Hepatocyte (in vitro differentiated cells): ENCODE measurements at regions not wholly inside any gene's neighbourhood (a gene's known extent, or its start where the extent isn't known, plus 50 kb on each side); places are given as distances from the start of the nearest gene placed in this dataset.
A peak's percentile ranks its signal among the peaks of the same experiment; 100 is the strongest.

Source experiments
- DNase-seq: peaks from one replicate; pipeline ENCODE4 v3.0.0-alpha.2; 2016; ENCODE audit warnings: low spot score
- H2AFZ ChIP-seq: fragments of 200-600 bp; sonication (generic); 2 replicates; pipeline ENCODE4 v1.6.0; 2016; ENCODE audit warnings: antibody characterized with exemption, mild to moderate bottlenecking
- H3K27ac ChIP-seq: fragments of 200-600 bp; sonication (generic); 2 replicates; pipeline ENCODE4 v1.5.1; 2016; ENCODE audit warnings: mild to moderate bottlenecking
- H3K27me3 ChIP-seq: fragments of 200-600 bp; sonication (generic); 2 replicates; pipeline ENCODE4 v1.6.1; 2016
- H3K36me3 ChIP-seq: fragments of 200-600 bp; sonication (generic); replicated peaks from 2 replicates; pipeline ENCODE4 v1.5.1; 2016; ENCODE audit warnings: low read depth; ENCODE audit not compliant: insufficient read depth
- H3K4me1 ChIP-seq: fragments of 200-600 bp; sonication (generic); 2 replicates; pipeline ENCODE4 v1.5.1; 2016; ENCODE audit warnings: mild to moderate bottlenecking, moderate library complexity; ENCODE audit not compliant: insufficient read depth
- H3K4me2 ChIP-seq: fragments of 200-600 bp; sonication (generic); 2 replicates; pipeline ENCODE4 v1.6.0; 2016
- H3K4me3 ChIP-seq: fragments of 200-600 bp; sonication (generic); 2 replicates; pipeline ENCODE4 v1.5.1; 2016; ENCODE audit warnings: mild to moderate bottlenecking
- H3K79me2 ChIP-seq: fragments of 200-600 bp; sonication (generic); 2 replicates; pipeline ENCODE4 v1.6.0; 2017; ENCODE audit warnings: mild to moderate bottlenecking
- H3K9me2 ChIP-seq: fragments of 200-600 bp; sonication (generic); replicated peaks from 2 replicates; pipeline ENCODE4 v1.6.0; 2017; ENCODE audit warnings: mild to moderate bottlenecking; ENCODE audit not compliant: insufficient read depth
- H3K9me3 ChIP-seq: fragments of 200-600 bp; sonication (generic); 2 replicates; pipeline ENCODE4 v1.5.1; 2016; ENCODE audit warnings: low read depth, mild to moderate bottlenecking
- H4K20me1 ChIP-seq: fragments of 200-600 bp; sonication (generic); 2 replicates; pipeline ENCODE4 v1.6.0; 2016; ENCODE audit warnings: mild to moderate bottlenecking; ENCODE audit not compliant: insufficient read depth, poor library complexity, severe bottlenecking
- EZH2 ChIP-seq: fragments of 200-600 bp; sonication (generic); IDR thresholded peaks from 2 replicates; pipeline ENCODE4 v1.6.1; 2016; ENCODE audit warnings: antibody characterized with exemption, mild to moderate bottlenecking, borderline replicate concordance
- EZH2phosphoT487 ChIP-seq: fragments of 200-600 bp; sonication (generic); IDR thresholded peaks from one replicate; pipeline ENCODE4 v1.6.1; 2018; ENCODE audit warnings: antibody characterized with exemption, mild to moderate bottlenecking, low read depth, moderate library complexity; ENCODE audit not compliant: unreplicated experiment, severe bottlenecking
- WGBS: methylation state at CpG from one replicate; pipeline ENCODE4 v1.1.6; 2016; ENCODE audit warnings: low lambda C conversion rate; ENCODE audit errors: missing lambda C conversion rate; 5-methylcytosine and 5-hydroxymethylcytosine counted together
- TF ChIP-seq, protein P1 (sequence below): fragments of 200-600 bp; sonication (generic); IDR thresholded peaks from 2 replicates; pipeline ENCODE4 v1.5.1; 2016; ENCODE audit warnings: antibody characterized with exemption, mild to moderate bottlenecking; ENCODE audit not compliant: poor library complexity

DNA sequence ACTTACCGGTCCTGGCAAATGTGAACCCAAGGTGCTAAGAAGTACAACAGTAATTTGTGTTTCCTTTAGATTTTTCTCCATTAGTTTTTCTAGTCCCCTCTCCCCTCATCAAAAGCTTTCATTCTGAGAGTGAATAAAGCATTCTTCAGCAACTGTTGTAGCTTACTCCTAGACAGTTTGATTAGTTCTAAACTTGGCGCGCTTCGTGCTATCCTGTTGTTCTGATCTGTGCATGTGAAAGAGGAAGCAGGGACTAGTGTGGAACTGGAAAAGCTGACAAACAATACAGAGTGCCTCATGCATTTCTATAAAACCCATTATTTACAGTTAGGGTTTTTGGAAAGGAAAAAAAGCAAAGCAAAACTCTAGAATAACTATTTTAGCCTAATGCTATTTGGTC, 556.9 kb upstream of the SLIT2 start:
- Histone ChIP-seq H3K9me2 (no peaks in the 10 kb centered on the region), H3K79me2 (no peaks in the 10 kb centered on the region), H3K4me2 (no peak overlapping the region), H3K27ac (no peak overlapping the region), H3K4me1 (peaks cover 5% of the 10 kb centered on the region), H3K4me3 (no peak overlapping the region), H2AFZ (no peak overlapping the region), H3K27me3 (no peaks in the 10 kb centered on the region), H3K36me3 (no peaks in the 10 kb centered on the region), H3K9me3 (no peaks in the 10 kb centered on the region), H4K20me1 (no peaks in the 10 kb centered on the region)
- WGBS, result 88% methylated on average over 4 of the region's 4 CpGs
- TF ChIP-seq, protein P1, sequence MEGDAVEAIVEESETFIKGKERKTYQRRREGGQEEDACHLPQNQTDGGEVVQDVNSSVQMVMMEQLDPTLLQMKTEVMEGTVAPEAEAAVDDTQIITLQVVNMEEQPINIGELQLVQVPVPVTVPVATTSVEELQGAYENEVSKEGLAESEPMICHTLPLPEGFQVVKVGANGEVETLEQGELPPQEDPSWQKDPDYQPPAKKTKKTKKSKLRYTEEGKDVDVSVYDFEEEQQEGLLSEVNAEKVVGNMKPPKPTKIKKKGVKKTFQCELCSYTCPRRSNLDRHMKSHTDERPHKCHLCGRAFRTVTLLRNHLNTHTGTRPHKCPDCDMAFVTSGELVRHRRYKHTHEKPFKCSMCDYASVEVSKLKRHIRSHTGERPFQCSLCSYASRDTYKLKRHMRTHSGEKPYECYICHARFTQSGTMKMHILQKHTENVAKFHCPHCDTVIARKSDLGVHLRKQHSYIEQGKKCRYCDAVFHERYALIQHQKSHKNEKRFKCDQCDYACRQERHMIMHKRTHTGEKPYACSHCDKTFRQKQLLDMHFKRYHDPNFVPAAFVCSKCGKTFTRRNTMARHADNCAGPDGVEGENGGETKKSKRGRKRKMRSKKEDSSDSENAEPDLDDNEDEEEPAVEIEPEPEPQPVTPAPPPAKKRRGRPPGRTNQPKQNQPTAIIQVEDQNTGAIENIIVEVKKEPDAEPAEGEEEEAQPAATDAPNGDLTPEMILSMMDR, result no peak
- no peak for TF ChIP-seq EZH2
- no peak for TF ChIP-seq EZH2phosphoT487
- DNase-seq, result no peak

DNA sequence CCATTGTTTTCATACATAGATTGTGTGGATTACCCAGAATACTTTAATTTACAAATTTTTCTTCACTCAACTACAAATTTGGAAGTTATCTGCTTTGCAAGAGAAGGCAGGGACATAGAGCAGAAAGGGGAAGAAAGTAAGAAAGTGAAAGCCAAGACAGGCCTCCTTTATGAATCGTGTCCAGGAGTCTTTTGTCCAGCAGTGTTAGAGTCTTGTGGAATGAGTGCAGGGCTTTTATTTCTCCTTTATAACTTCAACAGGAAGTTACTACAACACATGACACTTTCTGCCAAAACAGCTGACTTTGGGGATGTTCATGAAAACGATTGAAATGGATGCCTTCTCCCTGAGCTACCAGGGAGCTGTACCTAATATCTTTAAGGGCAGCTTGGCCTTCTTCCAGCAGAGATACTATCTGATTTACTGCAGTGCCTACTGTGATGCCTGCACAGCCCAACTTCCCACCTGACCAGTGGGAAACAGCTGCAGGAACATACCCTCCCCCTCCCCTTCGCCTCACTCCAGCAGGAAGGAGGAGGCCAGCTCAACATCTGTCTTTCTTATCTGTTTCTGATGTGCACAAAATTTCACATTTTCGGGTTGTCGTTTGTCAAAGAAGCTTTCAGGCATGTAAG, 557.7 kb upstream of the SLIT2 start:
- H2AFZ ChIP-seq, result peak overlapping the region; percentile 45
- H3K4me3 ChIP-seq, result no peak overlapping the region
- no peaks in the 10 kb centered on the region for H3K9me2 ChIP-seq
- no peaks in the 10 kb centered on the region for H4K20me1 ChIP-seq
- TF ChIP-seq, protein P1, result no peak
- TF ChIP-seq EZH2, result no peak
- no peak for TF ChIP-seq EZH2phosphoT487
- no peaks in the 10 kb centered on the region for H3K9me3 ChIP-seq
- H3K4me2 ChIP-seq, result no peak overlapping the region
- H3K36me3 ChIP-seq, result no peaks in the 10 kb centered on the region
- DNase-seq, result no peak
- H3K27ac ChIP-seq, result no peak overlapping the region
- H3K4me1 ChIP-seq, result peaks cover 5% of the 10 kb centered on the region
- H3K27me3 ChIP-seq, result no peaks in the 10 kb centered on the region
- 62% methylated on average over 5 of the region's 5 CpGs for WGBS
- H3K79me2 ChIP-seq, result no peaks in the 10 kb centered on the region

DNA sequence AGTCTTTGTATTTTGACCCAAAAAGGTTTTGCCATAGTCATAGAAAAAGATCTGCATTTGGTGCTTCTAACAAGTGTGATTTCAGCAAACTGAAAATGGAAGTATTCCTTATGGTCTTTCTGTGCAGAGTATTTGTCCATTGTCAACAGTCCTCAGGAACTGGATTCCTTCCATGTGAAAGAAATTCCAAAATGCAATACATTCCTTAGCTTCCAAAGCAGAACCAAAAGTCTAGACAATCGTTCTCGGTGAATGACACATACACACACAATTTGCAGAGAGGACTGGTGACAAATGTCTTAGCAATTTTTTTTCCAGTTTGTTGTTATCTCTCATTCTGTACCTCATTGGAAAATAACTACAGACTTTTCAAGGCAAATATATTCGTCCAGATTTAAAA, 562.2 kb upstream of the SLIT2 start:
- no peaks in the 10 kb centered on the region for H3K79me2 ChIP-seq
- DNase-seq, result no peak
- H3K4me3 ChIP-seq, result no peak overlapping the region
- no peak overlapping the region for H3K27ac ChIP-seq
- no peaks in the 10 kb centered on the region for H3K9me2 ChIP-seq
- no peaks in the 10 kb centered on the region for H3K9me3 ChIP-seq
- H3K27me3 ChIP-seq, result no peaks in the 10 kb centered on the region
- H3K36me3 ChIP-seq, result no peaks in the 10 kb centered on the region
- TF ChIP-seq, protein P1, result no peak
- TF ChIP-seq EZH2phosphoT487 (no peak), EZH2 (no peak)
- no peaks in the 10 kb centered on the region for H4K20me1 ChIP-seq
- H2AFZ ChIP-seq, result no peak overlapping the region
- H3K4me1 ChIP-seq, result peaks cover 5% of the 10 kb centered on the region
- 68% methylated on average over 3 of the region's 3 CpGs for WGBS
- no peak overlapping the region for H3K4me2 ChIP-seq

DNA sequence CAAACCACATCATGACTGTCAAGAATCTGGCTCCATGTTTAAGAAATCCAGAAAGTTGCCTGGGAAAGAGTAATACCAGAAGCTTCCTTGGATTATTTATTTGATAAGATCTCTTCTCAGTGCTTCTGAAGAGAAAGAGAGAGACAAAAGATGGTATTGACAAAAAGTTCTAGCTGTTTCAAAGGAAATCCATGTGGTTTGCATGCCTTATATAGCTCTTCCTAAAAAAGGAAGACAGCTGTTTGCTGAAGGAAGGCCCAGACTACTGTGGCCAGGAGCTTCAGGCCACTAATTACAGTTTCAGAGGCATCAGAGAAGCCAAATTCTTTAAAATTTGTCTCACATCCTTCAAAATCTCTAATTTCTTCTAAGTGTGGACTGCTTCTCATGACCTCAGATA, 565.2 kb upstream of the SLIT2 start:
- Histone ChIP-seq H3K27me3 (no peaks in the 10 kb centered on the region), H4K20me1 (no peaks in the 10 kb centered on the region), H3K4me2 (no peak overlapping the region), H2AFZ (no peak overlapping the region), H3K36me3 (no peaks in the 10 kb centered on the region), H3K9me3 (no peaks in the 10 kb centered on the region), H3K4me3 (no peak overlapping the region), H3K27ac (no peak overlapping the region), H3K9me2 (no peaks in the 10 kb centered on the region), H3K79me2 (no peaks in the 10 kb centered on the region), H3K4me1 (no peaks in the 10 kb centered on the region)
- TF ChIP-seq, protein P1, result no peak
- TF ChIP-seq EZH2 (no peak), EZH2phosphoT487 (no peak)
- no peak for DNase-seq
